ENCODE measurements at regions not wholly inside any gene's neighbourhood (a gene's known extent, or its start where the extent isn't known, plus 50 kb on each side); places are given as distances from the start of the nearest gene placed in this dataset.

- ChIA-PET CTCF (interaction anchor here (2.1 kb wide), 1 partner anchor 11 kb away, joined by 4 read pairs; no protein-coding TSS in a partner anchor), POLR2A (no interaction called here)
- Mint-ChIP-seq H3K27me3 (ENCODE audit: low read depth) (peaks cover 8% of the 10 kb centered on the region), H3K36me3 (ENCODE audit: low read depth) (no peaks in the 10 kb centered on the region), H3K9me3 (ENCODE audit: insufficient read depth) (no peaks in the 10 kb centered on the region), H3K27ac (no peak overlapping the region), H3K4me1 (ENCODE audit: low read depth) (no peaks in the 10 kb centered on the region), H3K4me3 (no peak overlapping the region)
- no peak for ATAC-seq
- DNase-seq = no peak
Measured at GRCh38 chr15:39323706-39324105, 257.2 kb upstream of the THBS1 start.

- POLR2A ChIA-PET = no interaction called here
- no peak for ATAC-seq
Measured at GRCh38 chr15:39326306-39326975, 254.4 kb upstream of the THBS1 start.

GRCh38 chr15:39327005-39327730, 253.7 kb upstream of the THBS1 start:
- H3K27ac Mint-ChIP-seq = no peak overlapping the region
- ATAC-seq (no peak), DNase-seq (no peak)
- no peaks in the 10 kb centered on the region for H3K9me3 Mint-ChIP-seq (ENCODE audit: insufficient read depth)
- H3K4me3 Mint-ChIP-seq = no peak overlapping the region
- peaks cover 8% of the 10 kb centered on the region for H3K27me3 Mint-ChIP-seq (ENCODE audit: low read depth)
- ChIA-PET POLR2A (no interaction called here), CTCF (interaction anchor here (0.8 kb wide), 1 partner anchor 252 kb away, joined by 3 read pairs; no protein-coding TSS in a partner anchor)
- H3K36me3 Mint-ChIP-seq (ENCODE audit: low read depth) = no peaks in the 10 kb centered on the region
- H3K4me1 Mint-ChIP-seq (ENCODE audit: low read depth) = no peaks in the 10 kb centered on the region

More at GRCh38 chr15:39326306-39326975, 254.4 kb upstream of the THBS1 start:
- Mint-ChIP-seq H3K4me1 (ENCODE audit: low read depth) (no peaks in the 10 kb centered on the region), H3K9me3 (ENCODE audit: insufficient read depth) (no peaks in the 10 kb centered on the region), H3K4me3 (no peak overlapping the region), H3K27ac (no peak overlapping the region), H3K27me3 (ENCODE audit: low read depth) (peaks cover 8% of the 10 kb centered on the region), H3K36me3 (ENCODE audit: low read depth) (no peaks in the 10 kb centered on the region)
- CTCF ChIA-PET = interaction anchor here (0.5 to 0.8 kb wide), 2 partner anchors 29 to 253 kb away, joined by 3 read pairs; no protein-coding TSS in a partner anchor
- no peak for DNase-seq

- Mint-ChIP-seq H3K4me3 (no peak overlapping the region), H3K9me3 (ENCODE audit: insufficient read depth) (no peaks in the 10 kb centered on the region), H3K27ac (no peak overlapping the region), H3K4me1 (ENCODE audit: low read depth) (no peaks in the 10 kb centered on the region), H3K36me3 (ENCODE audit: low read depth) (no peaks in the 10 kb centered on the region), H3K27me3 (ENCODE audit: low read depth) (peaks cover 6% of the 10 kb centered on the region)
- no peak for ATAC-seq
- no peak for DNase-seq
- POLR2A ChIA-PET = no interaction called here
- CTCF ChIA-PET = no interaction called here
Measured at GRCh38 chr15:39330061-39330460, 250.8 kb upstream of the THBS1 start.

GRCh38 chr15:39331584-39331983, 249.3 kb upstream of the THBS1 start:
- Mint-ChIP-seq H3K36me3 (ENCODE audit: low read depth) (no peaks in the 10 kb centered on the region), H3K9me3 (ENCODE audit: insufficient read depth) (no peaks in the 10 kb centered on the region), H3K27me3 (ENCODE audit: low read depth) (peaks cover 6% of the 10 kb centered on the region), H3K4me1 (ENCODE audit: low read depth) (no peaks in the 10 kb centered on the region), H3K27ac (no peak overlapping the region), H3K4me3 (no peak overlapping the region)
- no peak for ATAC-seq
- no peak for DNase-seq
- ChIA-PET POLR2A (no interaction called here), CTCF (no interaction called here)

- DNase-seq (no peak), ATAC-seq (no peak)
- peaks cover 6% of the 10 kb centered on the region for H3K27me3 Mint-ChIP-seq (ENCODE audit: low read depth)
- ChIA-PET CTCF (no interaction called here), POLR2A (no interaction called here)
- H3K9me3 Mint-ChIP-seq (ENCODE audit: insufficient read depth) = no peaks in the 10 kb centered on the region
- no peaks in the 10 kb centered on the region for H3K4me1 Mint-ChIP-seq (ENCODE audit: low read depth)
- no peak overlapping the region for H3K27ac Mint-ChIP-seq
- no peaks in the 10 kb centered on the region for H3K36me3 Mint-ChIP-seq (ENCODE audit: low read depth)
- H3K4me3 Mint-ChIP-seq = no peak overlapping the region
Measured at GRCh38 chr15:39332846-39333245, 248.0 kb upstream of the THBS1 start.

- ATAC-seq (no peak), DNase-seq (no peak)
- Mint-ChIP-seq H3K27ac (no peak overlapping the region), H3K4me1 (ENCODE audit: low read depth) (no peaks in the 10 kb centered on the region), H3K36me3 (ENCODE audit: low read depth) (no peaks in the 10 kb centered on the region), H3K4me3 (no peak overlapping the region), H3K9me3 (ENCODE audit: insufficient read depth) (no peaks in the 10 kb centered on the region), H3K27me3 (ENCODE audit: low read depth) (peaks cover 6% of the 10 kb centered on the region)
- CTCF ChIA-PET = no interaction called here
- POLR2A ChIA-PET = no interaction called here
Measured at GRCh38 chr15:39333393-39333792, 247.5 kb upstream of the THBS1 start.

GRCh38 chr15:39333896-39334295, 247.0 kb upstream of the THBS1 start:
- H3K4me1 Mint-ChIP-seq (ENCODE audit: low read depth) = no peaks in the 10 kb centered on the region
- DNase-seq (no peak), ATAC-seq (no peak)
- H3K9me3 Mint-ChIP-seq (ENCODE audit: insufficient read depth) = no peaks in the 10 kb centered on the region
- ChIA-PET POLR2A (no interaction called here), CTCF (no interaction called here)
- no peak overlapping the region for H3K4me3 Mint-ChIP-seq
- H3K27ac Mint-ChIP-seq = no peak overlapping the region
- peaks cover 4% of the 10 kb centered on the region for H3K27me3 Mint-ChIP-seq (ENCODE audit: low read depth)
- H3K36me3 Mint-ChIP-seq (ENCODE audit: low read depth) = no peaks in the 10 kb centered on the region

- H3K4me3 Mint-ChIP-seq = no peak overlapping the region
- H3K27ac Mint-ChIP-seq = no peak overlapping the region
- H3K36me3 Mint-ChIP-seq (ENCODE audit: low read depth) = no peaks in the 10 kb centered on the region
- POLR2A ChIA-PET = no interaction called here
- no peak for ATAC-seq
- H3K27me3 Mint-ChIP-seq (ENCODE audit: low read depth) = no peaks in the 10 kb centered on the region
- CTCF ChIA-PET = no interaction called here
- no peak for DNase-seq
- H3K4me1 Mint-ChIP-seq (ENCODE audit: low read depth) = no peaks in the 10 kb centered on the region
- no peaks in the 10 kb centered on the region for H3K9me3 Mint-ChIP-seq (ENCODE audit: insufficient read depth)
Measured at GRCh38 chr15:39336926-39337325, 244.0 kb upstream of the THBS1 start.

GRCh38 chr15:39338251-39338650, 242.6 kb upstream of the THBS1 start:
- no peaks in the 10 kb centered on the region for H3K4me1 Mint-ChIP-seq (ENCODE audit: low read depth)
- ATAC-seq (no peak), DNase-seq (no peak)
- CTCF ChIA-PET = no interaction called here
- H3K27me3 Mint-ChIP-seq (ENCODE audit: low read depth) = no peaks in the 10 kb centered on the region
- H3K27ac Mint-ChIP-seq = no peak overlapping the region
- POLR2A ChIA-PET = no interaction called here
- H3K36me3 Mint-ChIP-seq (ENCODE audit: low read depth) = no peaks in the 10 kb centered on the region
- H3K4me3 Mint-ChIP-seq = no peak overlapping the region
- no peaks in the 10 kb centered on the region for H3K9me3 Mint-ChIP-seq (ENCODE audit: insufficient read depth)

GRCh38 chr15:39340903-39341645, 239.8 kb upstream of the THBS1 start:
- POLR2A ChIA-PET = no interaction called here
- no peaks in the 10 kb centered on the region for H3K9me3 Mint-ChIP-seq (ENCODE audit: insufficient read depth)
- no peak for ATAC-seq

GRCh38 chr15:39344662-39345141, 236.2 kb upstream of the THBS1 start:
- no peaks in the 10 kb centered on the region for H3K9me3 Mint-ChIP-seq (ENCODE audit: insufficient read depth)
- no peak overlapping the region for H3K4me3 Mint-ChIP-seq
- CTCF ChIA-PET = no interaction called here
- H3K27me3 Mint-ChIP-seq (ENCODE audit: low read depth) = no peaks in the 10 kb centered on the region
- ATAC-seq = no peak
- DNase-seq = no peak
- POLR2A ChIA-PET = no interaction called here
- H3K27ac Mint-ChIP-seq = no peak overlapping the region
- no peaks in the 10 kb centered on the region for H3K4me1 Mint-ChIP-seq (ENCODE audit: low read depth)
- H3K36me3 Mint-ChIP-seq (ENCODE audit: low read depth) = no peaks in the 10 kb centered on the region

More at GRCh38 chr15:39340903-39341645, 239.8 kb upstream of the THBS1 start:
- DNase-seq = no peak
- no peaks in the 10 kb centered on the region for H3K4me1 Mint-ChIP-seq (ENCODE audit: low read depth)
- H3K4me3 Mint-ChIP-seq = no peak overlapping the region
- no peaks in the 10 kb centered on the region for H3K36me3 Mint-ChIP-seq (ENCODE audit: low read depth)
- no peak overlapping the region for H3K27ac Mint-ChIP-seq
- CTCF ChIA-PET = no interaction called here
- H3K27me3 Mint-ChIP-seq (ENCODE audit: low read depth) = no peaks in the 10 kb centered on the region
